Kidney (tissue), 13 donors: ENCODE measurements at regions not wholly inside any gene's neighbourhood (a gene's known extent, or its start where the extent isn't known, plus 50 kb on each side); places are given as distances from the start of the nearest gene placed in this dataset.
"Not testable (repeated sequence)": the region's sequence is repeated elsewhere in the genome, so short reads cannot be mapped to it uniquely, and the experiment has no call there.

Experiments used
- DNase-seq, 5 donors: peaks; one replicate each; pipeline ENCODE4 v3.0.0-alpha.2; 2013 to 2020
- FAIRE-seq: peaks from 2 replicates; lab custom pipeline; 2012; peaks lifted over from hg19 to GRCh38; lab: Jason Lieb, UNC
- H3K27ac ChIP-seq, 2 donors: one replicate each; pipeline ENCODE4 v1.7.0; 2013; ENCODE audit warnings: low read depth in 2 of 2, low read length in 2 of 2, inconsistent platforms in 1 of 2
- H3K27me3 ChIP-seq: one replicate; pipeline ENCODE4 v1.7.1; 2013; ENCODE audit warnings: low read length, inconsistent platforms; ENCODE audit not compliant: control insufficient read depth, insufficient read depth
- H3K36me3 ChIP-seq, 3 donors: one replicate each; pipeline versions ENCODE4 v1.7.0 to v1.7.1; 2013; ENCODE audit warnings: low read length in 3 of 3, control low read depth in 1 of 3, inconsistent platforms in 1 of 3; ENCODE audit not compliant: insufficient read depth in 3 of 3, control insufficient read depth in 2 of 3
- H3K4me1 ChIP-seq, 3 donors: one replicate each; pipeline versions ENCODE4 v1.7.0 to v1.7.1; 2013; ENCODE audit warnings: low read length in 3 of 3, inconsistent platforms in 1 of 3, low read depth in 1 of 3; ENCODE audit not compliant: control insufficient read depth in 2 of 3, insufficient read depth in 2 of 3
- H3K4me3 ChIP-seq, 3 donors: one replicate each; pipeline versions ENCODE4 v1.7.0 to v1.8.1; 2013; ENCODE audit warnings: low read length in 3 of 3, control low read depth in 1 of 3, inconsistent platforms in 1 of 3
- H3K9ac ChIP-seq, 3 donors: one replicate each; pipeline versions ENCODE4 v1.7.0 to v1.7.1; 2013; ENCODE audit warnings: low read length in 3 of 3, control low read depth in 1 of 3, inconsistent platforms in 1 of 3
- H3K9me3 ChIP-seq, 3 donors: one replicate each; pipeline versions ENCODE4 v1.7.0 to v1.7.1; 2013; ENCODE audit warnings: low read length in 3 of 3, control low read depth in 1 of 3, inconsistent platforms in 1 of 3; ENCODE audit not compliant: control insufficient read depth in 2 of 3, insufficient read depth in 1 of 3
- intact Hi-C: fragments of 100-400 bp; cut with DNase I; formaldehyde crosslinking; loops from one replicate; pipeline ENCODE4 v1.11.1; 2022
- TF ChIP-seq, protein P1 (sequence below): IDR thresholded peaks from 3 replicates; pipeline ENCODE4 v1.5.1; 2012; ENCODE audit warnings: mild to moderate bottlenecking, moderate library complexity, borderline replicate concordance; ENCODE audit not compliant: insufficient read depth; ENCODE audit errors: extremely low read depth
- donor health status: control.
- donor health status: control.
- donor health status: control.
- donor health status: control.
- donor health status: control.
- donor health status: DM: yes; HTN: yes; CAD: no.
- donor health status: Normal renal cell carcinoma (clear cell type).

DNA sequence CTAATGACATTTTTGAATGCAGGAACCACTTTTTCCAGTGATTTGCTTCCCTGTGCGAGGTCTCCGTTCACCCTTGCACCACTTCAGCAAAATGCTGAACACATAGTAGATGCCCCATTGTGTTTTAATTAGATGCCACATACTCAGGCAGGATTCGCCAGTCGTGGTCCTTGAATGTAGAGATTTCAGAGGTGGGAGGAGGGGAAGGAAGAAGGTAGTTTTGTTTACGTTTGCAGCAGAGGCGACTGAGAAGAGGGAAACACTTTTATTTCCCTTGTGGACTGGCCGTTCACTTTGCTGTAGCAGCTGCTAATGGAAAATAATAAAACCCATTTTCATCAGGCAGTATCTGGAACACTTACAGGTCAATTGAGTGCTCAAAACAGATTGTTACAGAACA is 262.8 kb upstream of the TBL1XR1 start:
- DNase-seq (no peak), FAIRE-seq (no peak)
- Histone ChIP-seq H3K4me1 (no peaks in the 10 kb centered on the region), H3K9me3 (no peaks in the 10 kb centered on the region), H3K9ac (no peak overlapping the region), H3K4me3 (no peak overlapping the region), H3K27me3 (no peaks in the 10 kb centered on the region), H3K27ac (no peak overlapping the region), H3K36me3 (no peaks in the 10 kb centered on the region)
- intact Hi-C loops: no loop called here
- TF ChIP-seq, protein P1, sequence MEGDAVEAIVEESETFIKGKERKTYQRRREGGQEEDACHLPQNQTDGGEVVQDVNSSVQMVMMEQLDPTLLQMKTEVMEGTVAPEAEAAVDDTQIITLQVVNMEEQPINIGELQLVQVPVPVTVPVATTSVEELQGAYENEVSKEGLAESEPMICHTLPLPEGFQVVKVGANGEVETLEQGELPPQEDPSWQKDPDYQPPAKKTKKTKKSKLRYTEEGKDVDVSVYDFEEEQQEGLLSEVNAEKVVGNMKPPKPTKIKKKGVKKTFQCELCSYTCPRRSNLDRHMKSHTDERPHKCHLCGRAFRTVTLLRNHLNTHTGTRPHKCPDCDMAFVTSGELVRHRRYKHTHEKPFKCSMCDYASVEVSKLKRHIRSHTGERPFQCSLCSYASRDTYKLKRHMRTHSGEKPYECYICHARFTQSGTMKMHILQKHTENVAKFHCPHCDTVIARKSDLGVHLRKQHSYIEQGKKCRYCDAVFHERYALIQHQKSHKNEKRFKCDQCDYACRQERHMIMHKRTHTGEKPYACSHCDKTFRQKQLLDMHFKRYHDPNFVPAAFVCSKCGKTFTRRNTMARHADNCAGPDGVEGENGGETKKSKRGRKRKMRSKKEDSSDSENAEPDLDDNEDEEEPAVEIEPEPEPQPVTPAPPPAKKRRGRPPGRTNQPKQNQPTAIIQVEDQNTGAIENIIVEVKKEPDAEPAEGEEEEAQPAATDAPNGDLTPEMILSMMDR: no peak

DNA sequence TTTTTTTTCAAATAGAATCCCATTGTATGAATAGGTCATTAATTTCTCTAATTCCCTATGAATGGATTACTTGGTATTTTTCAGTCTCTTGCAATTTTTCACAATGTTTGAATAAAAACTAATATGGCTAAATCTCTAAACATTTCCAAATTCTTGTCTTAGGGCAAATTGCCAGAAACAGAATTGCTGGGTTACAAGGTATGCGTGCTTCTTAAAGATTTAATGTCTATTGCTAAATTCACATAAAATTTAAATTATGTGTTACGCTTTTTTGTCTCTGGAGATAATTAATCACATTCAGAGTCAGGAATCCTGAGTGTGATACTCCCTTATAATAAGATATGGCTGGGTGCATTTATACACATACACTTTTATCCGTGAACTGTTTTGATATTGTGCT is 264.5 kb upstream of the TBL1XR1 start:
- FAIRE-seq (no peak), DNase-seq (no peak)
- Histone ChIP-seq H3K9ac (no peak overlapping the region), H3K9me3 (no peaks in the 10 kb centered on the region), H3K36me3 (no peaks in the 10 kb centered on the region), H3K4me3 (no peak overlapping the region), H3K27ac (no peak overlapping the region), H3K27me3 (no peaks in the 10 kb centered on the region), H3K4me1 (no peaks in the 10 kb centered on the region)
- intact Hi-C loops: no loop called here
- TF ChIP-seq, protein P1: no peak

DNA sequence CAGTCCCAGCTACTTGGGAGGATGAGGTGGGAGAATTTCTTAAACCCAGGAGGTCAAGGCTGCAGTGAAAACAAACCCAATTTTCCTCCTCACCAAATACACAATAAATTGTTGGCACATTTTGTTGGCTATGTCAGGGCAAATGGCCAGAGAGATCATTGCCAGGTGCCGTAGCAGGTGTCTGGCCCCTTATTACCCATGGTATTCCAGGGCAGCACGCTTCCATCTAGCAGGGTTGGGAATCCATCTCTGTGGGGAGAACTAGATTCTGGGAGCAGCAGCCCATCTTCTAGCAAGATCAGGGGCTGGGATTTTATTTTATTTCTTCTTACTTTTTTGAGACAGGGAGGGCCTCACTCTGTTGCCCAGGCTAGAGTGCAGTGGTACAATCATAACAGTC is 266.1 kb upstream of the TBL1XR1 start:
- H3K36me3 ChIP-seq, intact Hi-C loops, H3K27me3 ChIP-seq, H3K9me3 ChIP-seq, H3K4me3 ChIP-seq, H3K4me1 ChIP-seq, DNase-seq, H3K9ac ChIP-seq, H3K27ac ChIP-seq, FAIRE-seq: not testable (repeated sequence)

DNA sequence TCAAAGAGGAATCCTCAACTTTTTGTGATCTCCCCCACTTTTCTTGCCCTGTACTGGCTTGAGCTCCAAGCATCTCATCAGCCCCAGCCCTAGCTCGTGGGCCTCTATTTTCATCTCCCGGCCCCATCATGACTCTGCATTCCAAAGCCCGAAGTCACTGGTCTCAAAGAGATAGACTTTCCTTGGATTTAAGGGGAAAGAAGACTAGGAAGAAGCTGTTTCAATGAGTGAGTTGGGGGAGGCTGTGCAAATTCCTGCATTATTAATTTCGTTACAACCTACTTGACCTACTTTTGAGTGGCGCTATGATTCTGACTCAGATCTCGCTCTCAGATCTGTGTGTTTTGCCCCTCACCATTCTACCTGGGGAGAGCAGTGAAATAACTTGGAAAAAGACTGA is 266.6 kb upstream of the TBL1XR1 start:
- intact Hi-C loops: no loop called here
- Histone ChIP-seq H3K4me3 (no peak overlapping the region), H3K27ac (no peak overlapping the region), H3K4me1 (no peaks in the 10 kb centered on the region), H3K27me3 (no peaks in the 10 kb centered on the region), H3K9ac (no peak overlapping the region), H3K36me3 (no peaks in the 10 kb centered on the region), H3K9me3 (no peaks in the 10 kb centered on the region)
- DNase-seq (no peak), FAIRE-seq (no peak)
- TF ChIP-seq, protein P1: no peak
